M059J (cell line): ENCODE measurements at regions not wholly inside any gene's neighbourhood (a gene's known extent, or its start where the extent isn't known, plus 50 kb on each side); places are given as distances from the start of the nearest gene placed in this dataset.

ENCODE experiments used
- DNase-seq: peaks from one replicate; pipeline ENCODE4 v3.0.0-alpha.2; 2012; ENCODE audit warnings: low read depth

- no peak for DNase-seq
Observed at GRCh38 chr4:71240094-71240493, 98.7 kb upstream of the SLC4A4 start.

- no peak for DNase-seq
Observed at GRCh38 chr4:71241501-71242288, 97.1 kb upstream of the SLC4A4 start.

- DNase-seq, result no peak
Observed at GRCh38 chr4:71243091-71243833, 95.6 kb upstream of the SLC4A4 start.

- DNase-seq, result no peak
Observed at GRCh38 chr4:71247706-71248105, 91.1 kb upstream of the SLC4A4 start.

GRCh38 chr4:71251261-71251660 is 87.6 kb upstream of the SLC4A4 start:
- peak; percentile 56 for DNase-seq

- DNase-seq, result no peak
Observed at GRCh38 chr4:71253545-71253944, 85.3 kb upstream of the SLC4A4 start.

- no peak for DNase-seq
Observed at GRCh38 chr4:71254451-71255012, 84.3 kb upstream of the SLC4A4 start.

- DNase-seq, result no peak
Observed at GRCh38 chr4:71255976-71256375, 82.8 kb upstream of the SLC4A4 start.

GRCh38 chr4:71257761-71258160 is 81.1 kb upstream of the SLC4A4 start:
- DNase-seq, result peak; percentile 11

GRCh38 chr4:71258323-71258722 is 80.5 kb upstream of the SLC4A4 start:
- DNase-seq, result no peak

- no peak for DNase-seq
Observed at GRCh38 chr4:71259280-71259679, 79.5 kb upstream of the SLC4A4 start.

GRCh38 chr4:71259911-71260331 is 78.9 kb upstream of the SLC4A4 start:
- no peak for DNase-seq

- no peak for DNase-seq
Observed at GRCh38 chr4:71260544-71260943, 78.3 kb upstream of the SLC4A4 start.

GRCh38 chr4:71261001-71261400 is 77.8 kb upstream of the SLC4A4 start:
- no peak for DNase-seq

GRCh38 chr4:71261633-71262121 is 77.1 kb upstream of the SLC4A4 start:
- peak; percentile 72 for DNase-seq

- peak; percentile 74 for DNase-seq
Observed at GRCh38 chr4:71262161-71262560, 76.7 kb upstream of the SLC4A4 start.

- peak; percentile 77 for DNase-seq
Observed at GRCh38 chr4:71266090-71266794, 72.6 kb upstream of the SLC4A4 start.

GRCh38 chr4:71267244-71267643 is 71.6 kb upstream of the SLC4A4 start:
- DNase-seq, result peak; percentile 18

- DNase-seq, result peak; percentile 47
Observed at GRCh38 chr4:71268166-71268565, 70.7 kb upstream of the SLC4A4 start.

GRCh38 chr4:71269233-71269632 is 69.6 kb upstream of the SLC4A4 start:
- peak; percentile 17 for DNase-seq

GRCh38 chr4:71270901-71271300 is 67.9 kb upstream of the SLC4A4 start:
- peak; percentile 46 for DNase-seq

- DNase-seq, result no peak
Observed at GRCh38 chr4:71272976-71273375, 65.8 kb upstream of the SLC4A4 start.
